Left cardiac atrium (tissue), 4 donors: ENCODE measurements at regions not wholly inside any gene's neighbourhood (a gene's known extent, or its start where the extent isn't known, plus 50 kb on each side); places are given as distances from the start of the nearest gene placed in this dataset.

Source experiments
- ATAC-seq, 2 donors: fragments of 200-7000 bp; cut with Tn5 transposase; one replicate each; pipeline ENCODE4 v1.9.1; 2020; ENCODE audit warnings: mild to moderate bottlenecking in 2 of 2, moderate library complexity in 2 of 2
- DNase-seq: peaks from one replicate; pipeline ENCODE4 v3.0.0-alpha.2; 2020
- intact Hi-C, 2 donors: fragments of 100-400 bp; cut with DNase I; formaldehyde crosslinking; loops; one replicate each; pipeline versions ENCODE4 v1.14.1 to v1.15.1; 2022 to 2023
- donor health status: DM: no; HTN: yes; CAD: no.
- donor health status: DM: no; HTN: yes; CAD: no; lungs with severe emphysema.
- donor health status: DM: yes; HTN: yes; CAD: no.
- donor health status: Dilated cardiomyopathy.

- intact Hi-C loops = no loop called here
- DNase-seq = no peak
- peak in 1 of 2 donors; percentile 60 for ATAC-seq
These were observed 81.7 kb upstream of the CPEB4 start for GRCh38 chr5:173806270-173807035.

GRCh38 chr5:173807181-173807655 is 80.9 kb upstream of the CPEB4 start:
- intact Hi-C loops = no loop called here
- DNase-seq = no peak
- ATAC-seq = no peak

GRCh38 chr5:173808079-173808808 is 79.9 kb upstream of the CPEB4 start:
- intact Hi-C loops = no loop called here
- DNase-seq (no peak), ATAC-seq (peak; percentile 48 to 71)

GRCh38 chr5:173809014-173809413 is 79.1 kb upstream of the CPEB4 start:
- DNase-seq (no peak), ATAC-seq (peak in 1 of 2 donors; percentile 14)
- intact Hi-C loops = no loop called here

GRCh38 chr5:173812811-173813550 is 75.2 kb upstream of the CPEB4 start:
- intact Hi-C loops = no loop called here
- ATAC-seq = no peak
- no peak for DNase-seq

GRCh38 chr5:173814053-173814452 is 74.1 kb upstream of the CPEB4 start:
- DNase-seq (no peak), ATAC-seq (no peak)
- intact Hi-C loops = no loop called here

- DNase-seq (no peak), ATAC-seq (no peak)
- intact Hi-C loops = no loop called here
These were observed 72.6 kb upstream of the CPEB4 start for GRCh38 chr5:173815571-173815970.

- no peak for DNase-seq
- intact Hi-C loops = no loop called here
- ATAC-seq = no peak
These were observed 71.4 kb upstream of the CPEB4 start for GRCh38 chr5:173816728-173817127.

- intact Hi-C loops = no loop called here
- no peak for DNase-seq
- no peak for ATAC-seq
These were observed 70.6 kb upstream of the CPEB4 start for GRCh38 chr5:173817561-173817960.

GRCh38 chr5:173819521-173819920 is 68.6 kb upstream of the CPEB4 start:
- ATAC-seq (no peak), DNase-seq (no peak)
- intact Hi-C loops = no loop called here

- no peak for ATAC-seq
- intact Hi-C loops = no loop called here
These were observed 64.9 kb upstream of the CPEB4 start for GRCh38 chr5:173823274-173823644.

GRCh38 chr5:173823721-173824567 is 64.2 kb upstream of the CPEB4 start:
- intact Hi-C loops = no loop called here
- ATAC-seq = peak; percentile 68 to 79
- no peak for DNase-seq

More at GRCh38 chr5:173823274-173823644, 64.9 kb upstream of the CPEB4 start:
- DNase-seq = no peak

GRCh38 chr5:173825215-173825865 is 62.8 kb upstream of the CPEB4 start:
- DNase-seq (no peak), ATAC-seq (peak in 1 of 2 donors; percentile 27)
- intact Hi-C loops = no loop called here

GRCh38 chr5:173826086-173826427 is 62.1 kb upstream of the CPEB4 start:
- intact Hi-C loops = no loop called here
- ATAC-seq (no peak), DNase-seq (no peak)

- intact Hi-C loops = no loop called here
- ATAC-seq = no peak
These were observed 61.5 kb upstream of the CPEB4 start for GRCh38 chr5:173826428-173827350.

GRCh38 chr5:173828952-173829351 is 59.2 kb upstream of the CPEB4 start:
- DNase-seq = no peak
- intact Hi-C loops = no loop called here
- no peak for ATAC-seq

More at GRCh38 chr5:173826428-173827350, 61.5 kb upstream of the CPEB4 start:
- no peak for DNase-seq

- no peak for ATAC-seq
- no peak for DNase-seq
- intact Hi-C loops = no loop called here
These were observed 58.3 kb upstream of the CPEB4 start for GRCh38 chr5:173829826-173830225.

- ATAC-seq (no peak), DNase-seq (no peak)
- intact Hi-C loops = no loop called here
These were observed 57.7 kb upstream of the CPEB4 start for GRCh38 chr5:173830421-173830820.
